NOMO-1 treated with DMSO at 0.1 percent for 48 hours (cell line): ENCODE measurements at regions not wholly inside any gene's neighbourhood (a gene's known extent, or its start where the extent isn't known, plus 50 kb on each side); places are given as distances from the start of the nearest gene placed in this dataset.

Source experiments
- DNase-seq: peaks from one replicate; lab custom pipeline; 2025; ENCODE audit not compliant: unreplicated experiment; lab: John Stamatoyannopoulos, UW

- DNase-seq = no peak
These were observed 52.0 kb upstream of the GLI2 start for GRCh38 chr2:120683701-120684100.

GRCh38 chr2:120684289-120685065 lies 51.2 kb upstream of the GLI2 start:
- no peak for DNase-seq

GRCh38 chr2:120685066-120685973 lies 50.3 kb upstream of the GLI2 start:
- DNase-seq = no peak
